Endothelial cell of umbilical vein (primary cell): ENCODE measurements at regions not wholly inside any gene's neighbourhood (a gene's known extent, or its start where the extent isn't known, plus 50 kb on each side); places are given as distances from the start of the nearest gene placed in this dataset.

ENCODE experiments used
- BruUV-seq: library from RNA; stranded (reverse); fragments of 400-500 nt; replicated peaks from 2 replicates; lab custom pipeline; 2021; lab: Mats Ljungman, UMichigan
- CTCF ChIA-PET: fragments of 300-600, 350-600 bp; sonication (Branson Sonifier 250); formaldehyde crosslinking; loops from one replicate; lab custom pipeline; 2021; ENCODE audit warnings: antibody characterized with exemption, inconsistent platforms; lab: Charles Lee
- POLR2A ChIA-PET: fragments of 300-600, 350-600 bp; sonication (Branson Sonifier 250); formaldehyde crosslinking; loops from one replicate; lab custom pipeline; 2021; ENCODE audit warnings: antibody characterized with exemption, inconsistent platforms; lab: Charles Lee
- DNase-seq: peaks from one replicate; pipeline ENCODE4 v3.0.0-alpha.2; 2011; ENCODE audit warnings: low read depth, low spot score
- FAIRE-seq: peaks from 2 replicates; lab custom pipeline; 2011; peaks lifted over from hg19 to GRCh38; lab: Jason Lieb, UNC
- H2AFZ ChIP-seq: 2 replicates; pipeline ENCODE4 v1.6.0; 2012; ENCODE audit warnings: low read depth, low read length, control low read depth, inconsistent platforms
- H3K27ac ChIP-seq: 2 replicates; pipeline ENCODE4 v1.5.1; 2011; ENCODE audit warnings: low read depth, mild to moderate bottlenecking, control low read depth, low read length, moderate library complexity; ENCODE audit not compliant: insufficient read depth
- H3K27me3 ChIP-seq, 2 experiments: 2 replicates each; pipeline versions ENCODE4 v1.6.0 to v1.6.1; 2011; ENCODE audit warnings: low read length in 2 of 2, mixed read lengths in 1 of 2; ENCODE audit not compliant: control insufficient read depth in 2 of 2, insufficient read depth in 2 of 2
- H3K36me3 ChIP-seq, 2 experiments: 2 replicates in 1 of 2; 3 replicates in 1 of 2; pipeline ENCODE4 v1.5.1; 2011; ENCODE audit warnings: low read length in 2 of 2, mild to moderate bottlenecking in 1 of 2, moderate library complexity in 1 of 2; ENCODE audit not compliant: control insufficient read depth in 2 of 2, insufficient read depth in 2 of 2; ENCODE audit errors: extremely low read depth in 1 of 2
- H3K4me1 ChIP-seq: 3 replicates; pipeline ENCODE4 v1.5.1; 2011; ENCODE audit warnings: mild to moderate bottlenecking, low read length; ENCODE audit not compliant: control insufficient read depth, insufficient read depth; ENCODE audit errors: extremely low read depth
- H3K4me2 ChIP-seq: 2 replicates; pipeline ENCODE4 v1.6.1; 2011; ENCODE audit warnings: low read length, control low read depth, mixed read lengths; ENCODE audit not compliant: insufficient read depth
- H3K4me3 ChIP-seq, 3 experiments: fragments of 200-600 bp in 1 of 3; sonication (generic), shearing (Covaris generic) in 1 of 3; replicated peaks in 1 of 3; 2 replicates each; pipeline ENCODE4 v1.5.1; 2011 to 2016; ENCODE audit warnings: control low read depth in 3 of 3, low read length in 3 of 3, mild to moderate bottlenecking in 2 of 3, inconsistent platforms in 1 of 3, low read depth in 1 of 3, moderate library complexity in 1 of 3; ENCODE audit not compliant: insufficient read depth in 1 of 3
- H3K79me2 ChIP-seq: 2 replicates; pipeline ENCODE4 v1.6.0; 2012; ENCODE audit warnings: low read length, inconsistent platforms; ENCODE audit not compliant: control insufficient read depth, insufficient read depth
- H3K9ac ChIP-seq: replicated peaks from 2 replicates; pipeline ENCODE3; 2011; ENCODE audit warnings: low read length, control low read depth; ENCODE audit not compliant: insufficient read depth; ENCODE audit errors: extremely low read depth
- H3K9me1 ChIP-seq: replicated peaks from 3 replicates; pipeline ENCODE4 v1.6.0; 2011; ENCODE audit warnings: mild to moderate bottlenecking, low read length; ENCODE audit not compliant: control insufficient read depth, insufficient read depth; ENCODE audit errors: extremely low read depth
- H3K9me3 ChIP-seq: replicated peaks from 2 replicates; pipeline ENCODE4 v1.5.1; 2012; ENCODE audit warnings: low read length, inconsistent platforms; ENCODE audit not compliant: control insufficient read depth, insufficient read depth
- H4K20me1 ChIP-seq: replicated peaks from 2 replicates; pipeline ENCODE3; 2011; ENCODE audit warnings: mild to moderate bottlenecking, low read length; ENCODE audit not compliant: control insufficient read depth, insufficient read depth; ENCODE audit errors: extremely low read depth
- EZH2 ChIP-seq: IDR thresholded peaks from 2 replicates; pipeline ENCODE4 v1.6.1; 2012; ENCODE audit warnings: borderline replicate concordance, low read depth, mild to moderate bottlenecking, moderate library complexity, low read length, inconsistent platforms; ENCODE audit not compliant: severe bottlenecking
- FOS ChIP-seq: IDR thresholded peaks from 2 replicates; pipeline ENCODE4 v1.6.1; 2011; ENCODE audit warnings: mild to moderate bottlenecking, low read length, moderate library complexity, borderline replicate concordance; ENCODE audit not compliant: insufficient read depth
- GATA2 ChIP-seq: IDR thresholded peaks from 2 replicates; pipeline ENCODE4 v1.7.0; 2011; ENCODE audit warnings: low read depth, mild to moderate bottlenecking, moderate library complexity, mixed read lengths, low read length; ENCODE audit not compliant: insufficient read length, insufficient read depth
- JUN ChIP-seq: IDR thresholded peaks from 2 replicates; pipeline ENCODE4 v1.6.1; 2011; ENCODE audit warnings: borderline replicate concordance, low read depth; ENCODE audit not compliant: insufficient read length, insufficient read depth
- MYC ChIP-seq: IDR thresholded peaks from one replicate; pipeline ENCODE4 v1.6.1; 2011; ENCODE audit warnings: mild to moderate bottlenecking, low read depth, low read length
- POLR2A ChIP-seq: IDR thresholded peaks from 2 replicates; pipeline ENCODE4 v1.6.1; 2012; ENCODE audit warnings: low read depth, mild to moderate bottlenecking, control low read depth, low read length
- POLR2AphosphoS5 ChIP-seq: IDR thresholded peaks from 2 replicates; pipeline ENCODE4 v1.6.1; 2012; ENCODE audit warnings: low read depth, mild to moderate bottlenecking, control low read depth, low read length, moderate library complexity; ENCODE audit not compliant: insufficient read depth
- dilution Hi-C: fragments of 300-500 bp; cut with MboI; formaldehyde crosslinking; loops from one replicate; pipeline ENCODE4 v1.15.0; 2019; ENCODE audit warnings: low sequenced_read_pairs; ENCODE audit not compliant: extremely low pct_ligation_motif_present
- intact Hi-C: fragments of 100-400 bp; cut with micrococcal nuclease; formaldehyde crosslinking; loops from one replicate; pipeline ENCODE4 v1.10.0; 2022
- TF ChIP-seq, protein P1 (sequence below), 2 donors: IDR thresholded peaks; 1 replicate in 1 of 2; 2 replicates in 1 of 2; pipeline ENCODE4 v1.5.1; 2011; ENCODE audit warnings: low read length in 2 of 2, mild to moderate bottlenecking in 2 of 2, moderate library complexity in 2 of 2, control low read depth in 1 of 2, inconsistent platforms in 1 of 2, low read depth in 1 of 2; ENCODE audit not compliant: insufficient read depth in 1 of 2; ENCODE audit errors: extremely low read depth in 1 of 2
- TF ChIP-seq, protein P2 (sequence below): IDR thresholded peaks from 2 replicates; pipeline ENCODE4 v1.6.1; 2011; ENCODE audit not compliant: insufficient read depth, insufficient read length

DNA sequence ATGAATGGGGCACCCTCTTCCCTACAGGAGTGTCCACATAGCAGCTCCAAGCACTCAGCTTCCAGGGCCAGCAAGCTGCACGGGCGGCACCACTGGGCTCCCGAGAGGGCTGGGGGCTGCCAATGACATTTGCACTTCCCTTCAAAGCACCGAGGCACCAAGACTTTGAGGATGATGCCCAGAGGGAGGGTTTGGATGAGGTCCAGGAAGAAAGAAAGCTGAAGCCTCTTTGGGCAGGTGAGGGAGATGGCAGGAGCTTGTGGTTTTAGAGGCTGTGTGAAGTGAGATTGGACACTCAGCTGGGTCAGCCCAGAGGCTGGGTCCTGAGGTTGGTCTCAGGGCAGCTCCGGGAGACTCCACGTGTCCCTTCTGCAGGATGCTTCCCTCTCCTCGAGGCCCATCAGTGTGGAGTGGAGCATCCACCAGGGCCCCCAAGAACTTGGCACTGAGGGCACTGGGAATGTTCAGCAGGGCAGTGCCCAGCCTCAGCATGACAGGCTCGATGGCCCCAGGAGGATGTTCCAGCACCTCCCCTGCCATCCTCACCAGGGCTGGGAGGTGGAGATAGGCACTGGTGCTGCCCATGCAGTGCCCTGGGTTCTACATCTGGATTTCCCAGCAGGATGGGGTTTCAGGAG, 54.9 kb upstream of the IGFBP3 start:
- Histone ChIP-seq H3K4me2 (no peak overlapping the region), H3K27me3 (no peaks in the 10 kb centered on the region), H3K9ac (no peak overlapping the region), H2AFZ (no peak overlapping the region), H3K79me2 (no peaks in the 10 kb centered on the region), H3K9me3 (no peaks in the 10 kb centered on the region), H3K9me1 (no peaks in the 10 kb centered on the region), H4K20me1 (no peaks in the 10 kb centered on the region), H3K27ac (no peak overlapping the region), H3K4me3 (no peak overlapping the region), H3K4me1 (peaks cover 12% of the 10 kb centered on the region), H3K36me3 (no peaks in the 10 kb centered on the region)
- ChIA-PET CTCF (interaction anchor here (0.6 to 1.0 kb wide), 2 partner anchors 14 to 726 kb away, joined by 3 read pairs; no protein-coding TSS in a partner anchor), POLR2A (no interaction called here)
- no TSS peak for BruUV-seq
- intact Hi-C loops (loop anchor here (5.0 kb wide), 1 partner anchor 1051 kb away; no protein-coding TSS in a partner anchor), dilution Hi-C loops (no loop called here)
- TF ChIP-seq, protein P1, sequence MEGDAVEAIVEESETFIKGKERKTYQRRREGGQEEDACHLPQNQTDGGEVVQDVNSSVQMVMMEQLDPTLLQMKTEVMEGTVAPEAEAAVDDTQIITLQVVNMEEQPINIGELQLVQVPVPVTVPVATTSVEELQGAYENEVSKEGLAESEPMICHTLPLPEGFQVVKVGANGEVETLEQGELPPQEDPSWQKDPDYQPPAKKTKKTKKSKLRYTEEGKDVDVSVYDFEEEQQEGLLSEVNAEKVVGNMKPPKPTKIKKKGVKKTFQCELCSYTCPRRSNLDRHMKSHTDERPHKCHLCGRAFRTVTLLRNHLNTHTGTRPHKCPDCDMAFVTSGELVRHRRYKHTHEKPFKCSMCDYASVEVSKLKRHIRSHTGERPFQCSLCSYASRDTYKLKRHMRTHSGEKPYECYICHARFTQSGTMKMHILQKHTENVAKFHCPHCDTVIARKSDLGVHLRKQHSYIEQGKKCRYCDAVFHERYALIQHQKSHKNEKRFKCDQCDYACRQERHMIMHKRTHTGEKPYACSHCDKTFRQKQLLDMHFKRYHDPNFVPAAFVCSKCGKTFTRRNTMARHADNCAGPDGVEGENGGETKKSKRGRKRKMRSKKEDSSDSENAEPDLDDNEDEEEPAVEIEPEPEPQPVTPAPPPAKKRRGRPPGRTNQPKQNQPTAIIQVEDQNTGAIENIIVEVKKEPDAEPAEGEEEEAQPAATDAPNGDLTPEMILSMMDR (IDR thresholded peaks at IDR 0.05; ENCODE audit: extremely low read depth in 1 of 2, insufficient read depth in 1 of 2, low read depth in 1 of 2, low read length in 2 of 2) = no peak
- no peak for TF ChIP-seq POLR2AphosphoS5
- no peak for TF ChIP-seq EZH2
- TF ChIP-seq POLR2A = no peak
- no peak for TF ChIP-seq JUN
- no peak for TF ChIP-seq GATA2
- TF ChIP-seq FOS = no peak
- TF ChIP-seq, protein P2, sequence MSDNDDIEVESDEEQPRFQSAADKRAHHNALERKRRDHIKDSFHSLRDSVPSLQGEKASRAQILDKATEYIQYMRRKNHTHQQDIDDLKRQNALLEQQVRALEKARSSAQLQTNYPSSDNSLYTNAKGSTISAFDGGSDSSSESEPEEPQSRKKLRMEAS = no peak
- TF ChIP-seq MYC = no peak
- FAIRE-seq (no peak), DNase-seq (no peak)
